Progenitor cell of endocrine pancreas (in vitro differentiated cells): ENCODE measurements at regions not wholly inside any gene's neighbourhood (a gene's known extent, or its start where the extent isn't known, plus 50 kb on each side); places are given as distances from the start of the nearest gene placed in this dataset.
"Not testable (repeated sequence)": the region's sequence is repeated elsewhere in the genome, so short reads cannot be mapped to it uniquely, and the experiment has no call there.

Experiments
- DNase-seq: peaks from one replicate; pipeline ENCODE4 v3.0.0; 2021; ENCODE audit warnings: low spot score; ENCODE audit not compliant: unreplicated experiment
- H3K27ac Mint-ChIP-seq: 2 replicates; pipeline ENCODE4 v1.8.0; 2021; ENCODE audit warnings: mild to moderate bottlenecking, moderate library complexity, mixed read lengths
- H3K27me3 Mint-ChIP-seq: 2 replicates; pipeline ENCODE4 v1.8.0; 2021; ENCODE audit warnings: mixed read lengths
- H3K36me3 Mint-ChIP-seq: 2 replicates; pipeline ENCODE4 v1.8.0; 2022; ENCODE audit warnings: mixed read lengths; ENCODE audit not compliant: insufficient read depth
- H3K4me1 Mint-ChIP-seq: 2 replicates; pipeline ENCODE4 v1.8.0; 2021; ENCODE audit warnings: low read depth, mixed read lengths
- H3K4me3 Mint-ChIP-seq: 2 replicates; pipeline ENCODE4 v1.8.0; 2021; ENCODE audit warnings: low read depth, mild to moderate bottlenecking, moderate library complexity, mixed read lengths
- H3K9me3 Mint-ChIP-seq: 2 replicates; pipeline ENCODE4 v1.8.0; 2021; ENCODE audit warnings: low read depth, mixed read lengths
- CTCF ChIP-seq: fragments of 200-600 bp; sonication (generic); IDR thresholded peaks from one replicate; pipeline ENCODE4 v1.5.0; 2021; ENCODE audit warnings: antibody characterized with exemption, mild to moderate bottlenecking; ENCODE audit not compliant: unreplicated experiment

- no peaks in the 10 kb centered on the region for H3K36me3 Mint-ChIP-seq
- no peak overlapping the region for H3K27ac Mint-ChIP-seq
- H3K4me3 Mint-ChIP-seq: no peak overlapping the region
- no peaks in the 10 kb centered on the region for H3K27me3 Mint-ChIP-seq
- peaks cover 18% of the 10 kb centered on the region for H3K9me3 Mint-ChIP-seq
- H3K4me1 Mint-ChIP-seq: no peaks in the 10 kb centered on the region
- DNase-seq: no peak
- TF ChIP-seq CTCF: no peak
These were observed 66.6 kb upstream of the SLIT2 start for GRCh38 chr4:20185103-20185502.

GRCh38 chr4:20183131-20183530 is 68.6 kb upstream of the SLIT2 start:
- not testable (repeated sequence) for H3K36me3 Mint-ChIP-seq, H3K27me3 Mint-ChIP-seq, H3K4me1 Mint-ChIP-seq, DNase-seq, H3K4me3 Mint-ChIP-seq, H3K27ac Mint-ChIP-seq
- H3K9me3 Mint-ChIP-seq: peaks cover 11% of the 10 kb centered on the region

- Mint-ChIP-seq H3K27ac (no peak overlapping the region), H3K4me3 (no peak overlapping the region), H3K9me3 (peaks cover 11% of the 10 kb centered on the region), H3K27me3 (no peaks in the 10 kb centered on the region), H3K4me1 (no peaks in the 10 kb centered on the region), H3K36me3 (no peaks in the 10 kb centered on the region)
- no peak for TF ChIP-seq CTCF
- no peak for DNase-seq
These were observed 69.8 kb upstream of the SLIT2 start for GRCh38 chr4:20181926-20182325.

GRCh38 chr4:20180509-20180908 is 71.2 kb upstream of the SLIT2 start:
- no peak for DNase-seq
- no peaks in the 10 kb centered on the region for H3K36me3 Mint-ChIP-seq
- no peaks in the 10 kb centered on the region for H3K4me1 Mint-ChIP-seq
- no peak for TF ChIP-seq CTCF
- no peak overlapping the region for H3K4me3 Mint-ChIP-seq
- peaks cover 11% of the 10 kb centered on the region for H3K9me3 Mint-ChIP-seq
- H3K27me3 Mint-ChIP-seq: no peaks in the 10 kb centered on the region
- H3K27ac Mint-ChIP-seq: no peak overlapping the region

GRCh38 chr4:20178902-20179576 is 72.7 kb upstream of the SLIT2 start:
- no peak overlapping the region for H3K27ac Mint-ChIP-seq
- no peak overlapping the region for H3K4me3 Mint-ChIP-seq
- no peak for DNase-seq
- H3K4me1 Mint-ChIP-seq: no peaks in the 10 kb centered on the region
- no peaks in the 10 kb centered on the region for H3K36me3 Mint-ChIP-seq
- TF ChIP-seq CTCF: no peak
- H3K27me3 Mint-ChIP-seq: no peaks in the 10 kb centered on the region
- H3K9me3 Mint-ChIP-seq: peaks cover 6% of the 10 kb centered on the region

- peaks cover 6% of the 10 kb centered on the region for H3K9me3 Mint-ChIP-seq
- no peak overlapping the region for H3K27ac Mint-ChIP-seq
- no peak overlapping the region for H3K4me3 Mint-ChIP-seq
- no peak for TF ChIP-seq CTCF
- no peaks in the 10 kb centered on the region for H3K4me1 Mint-ChIP-seq
- H3K27me3 Mint-ChIP-seq: no peaks in the 10 kb centered on the region
- no peaks in the 10 kb centered on the region for H3K36me3 Mint-ChIP-seq
- no peak for DNase-seq
These were observed 74.8 kb upstream of the SLIT2 start for GRCh38 chr4:20176881-20177280.
